Neuronal stem cell (in vitro differentiated cells): ENCODE measurements at regions not wholly inside any gene's neighbourhood (a gene's known extent, or its start where the extent isn't known, plus 50 kb on each side); places are given as distances from the start of the nearest gene placed in this dataset.
A peak's percentile ranks its signal among the peaks of the same experiment; 100 is the strongest.

Source experiments
- DNase-seq: peaks from one replicate; pipeline ENCODE4 v3.0.0-alpha.2; 2013; ENCODE audit warnings: low spot score
- H2AFZ ChIP-seq: one replicate; pipeline ENCODE4 v1.6.1; 2013; ENCODE audit warnings: mild to moderate bottlenecking, low read length, inconsistent platforms
- H2AK5ac ChIP-seq: 2 replicates; pipeline ENCODE4 v1.6.1; 2013; ENCODE audit warnings: low read depth, mild to moderate bottlenecking, inconsistent platforms, low read length, moderate library complexity, mixed read lengths
- H2BK120ac ChIP-seq: 2 replicates; pipeline ENCODE4 v1.6.1; 2013; ENCODE audit warnings: low read depth, mild to moderate bottlenecking, inconsistent platforms, low read length, moderate library complexity, mixed read lengths
- H2BK12ac ChIP-seq: one replicate; pipeline ENCODE4 v1.6.1; 2013; ENCODE audit warnings: low read length, inconsistent platforms
- H2BK15ac ChIP-seq: 2 replicates; pipeline ENCODE4 v1.6.1; 2013; ENCODE audit warnings: mild to moderate bottlenecking, low read length, inconsistent platforms, mixed read lengths
- H2BK5ac ChIP-seq: one replicate; pipeline ENCODE4 v1.6.1; 2013; ENCODE audit warnings: inconsistent platforms, mild to moderate bottlenecking, low read length, moderate library complexity
- H3K14ac ChIP-seq: one replicate; pipeline ENCODE4 v1.6.1; 2013; ENCODE audit warnings: low read length, inconsistent platforms
- H3K18ac ChIP-seq: 2 replicates; pipeline ENCODE4 v1.6.1; 2013; ENCODE audit warnings: low read length, inconsistent platforms
- H3K23ac ChIP-seq: 2 replicates; pipeline ENCODE4 v1.6.1; 2013; ENCODE audit warnings: low read depth, mild to moderate bottlenecking, mixed read lengths, low read length, inconsistent platforms; ENCODE audit not compliant: poor library complexity
- H3K27ac ChIP-seq: replicated peaks from 3 replicates; pipeline ENCODE4 v1.5.1; 2013; ENCODE audit warnings: low read length, inconsistent platforms
- H3K27me3 ChIP-seq, 3 experiments: 2 replicates each; pipeline ENCODE4 v1.6.1; 2013; ENCODE audit warnings: low read length in 3 of 3, mild to moderate bottlenecking in 2 of 3, inconsistent platforms in 1 of 3, low read depth in 1 of 3, mixed read lengths in 1 of 3, moderate library complexity in 1 of 3; ENCODE audit not compliant: control insufficient read depth in 3 of 3, insufficient read depth in 3 of 3
- H3K36me3 ChIP-seq, 2 donors: replicated peaks in 1 of 2; 2 replicates each; pipeline ENCODE4 v1.6.1; 2013; ENCODE audit warnings: low read length in 2 of 2; ENCODE audit not compliant: control insufficient read depth in 2 of 2, insufficient read depth in 2 of 2
- H3K4ac ChIP-seq: 2 replicates; pipeline ENCODE4 v1.6.1; 2013; ENCODE audit warnings: inconsistent platforms, mild to moderate bottlenecking, low read length, moderate library complexity
- H3K4me1 ChIP-seq, 2 donors: 1 replicate in 1 of 2; 2 replicates in 1 of 2; pipeline ENCODE4 v1.6.1; 2013; ENCODE audit warnings: low read length in 2 of 2, low read depth in 1 of 2; ENCODE audit not compliant: control insufficient read depth in 2 of 2, insufficient read depth in 1 of 2
- H3K4me2 ChIP-seq: one replicate; pipeline ENCODE4 v1.6.1; 2013; ENCODE audit warnings: mild to moderate bottlenecking, low read length, inconsistent platforms; ENCODE audit not compliant: insufficient read depth, poor library complexity, severe bottlenecking
- H3K4me3 ChIP-seq, 2 donors: 2 replicates each; pipeline ENCODE4 v1.5.1; 2013; ENCODE audit warnings: low read length in 2 of 2, mild to moderate bottlenecking in 2 of 2, inconsistent platforms in 1 of 2, moderate library complexity in 1 of 2
- H3K79me1 ChIP-seq: one replicate; pipeline ENCODE4 v1.6.1; 2013; ENCODE audit warnings: low read depth, mild to moderate bottlenecking, inconsistent platforms, low read length, moderate library complexity
- H3K9ac ChIP-seq: one replicate; pipeline ENCODE4 v1.6.1; 2013; ENCODE audit warnings: mild to moderate bottlenecking, low read depth, low read length, inconsistent platforms; ENCODE audit not compliant: poor library complexity
- H3K9me3 ChIP-seq, 2 donors: replicated peaks in 1 of 2; 2 replicates each; pipeline versions ENCODE3 to v1.6.1; 2013; ENCODE audit warnings: low read length in 2 of 2, mild to moderate bottlenecking in 2 of 2, inconsistent platforms in 1 of 2, low read depth in 1 of 2, mixed read lengths in 1 of 2, moderate library complexity in 1 of 2; ENCODE audit not compliant: control insufficient read depth in 2 of 2, insufficient read depth in 1 of 2
- H4K8ac ChIP-seq: one replicate; pipeline ENCODE4 v1.6.1; 2013; ENCODE audit warnings: low read depth, mild to moderate bottlenecking, inconsistent platforms, low read length, moderate library complexity
- H4K91ac ChIP-seq: one replicate; pipeline ENCODE4 v1.6.1; 2013; ENCODE audit warnings: low read length, low read depth, mild to moderate bottlenecking, inconsistent platforms; ENCODE audit not compliant: poor library complexity
- WGBS, 2 donors: extraction: QIAGEN DNeasy Blood & Tissue Kit; methylation state at CpG; one replicate each; pipeline ENCODE4 v1.1.7; 2013; ENCODE audit warnings: missing lambda C conversion rate in 2 of 2, mixed read lengths in 1 of 2; ENCODE audit not compliant: insufficient read length in 2 of 2, insufficient replicate concordance in 1 of 2; ENCODE audit errors: extremely low coverage in 2 of 2; 5-methylcytosine and 5-hydroxymethylcytosine counted together

DNA sequence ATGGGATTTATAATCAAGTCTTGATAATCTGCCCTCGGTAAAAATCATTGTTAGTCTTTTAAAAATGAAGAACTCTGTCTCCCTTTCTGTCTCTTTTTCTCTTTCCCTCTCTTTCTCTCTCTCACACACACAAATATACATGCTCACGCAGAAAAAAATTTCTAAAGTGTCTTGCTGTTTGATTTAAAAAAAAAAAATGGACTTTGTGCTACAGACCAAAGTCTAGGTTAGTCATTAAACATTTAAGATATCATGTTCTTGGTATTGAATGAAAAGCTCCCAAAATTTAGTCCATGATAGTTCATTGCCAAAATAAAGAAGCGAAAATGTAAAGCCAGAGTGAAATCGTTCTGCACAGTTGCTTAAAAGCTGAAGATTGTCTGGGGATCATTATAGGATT is 665.8 kb downstream of the SORCS1 start:
- H3K36me3 ChIP-seq: no peaks in the 10 kb centered on the region
- WGBS, 2 donors: no CpG with 5 or more reads among the region's 4 CpGs
- H2BK120ac ChIP-seq: no peak overlapping the region

DNA sequence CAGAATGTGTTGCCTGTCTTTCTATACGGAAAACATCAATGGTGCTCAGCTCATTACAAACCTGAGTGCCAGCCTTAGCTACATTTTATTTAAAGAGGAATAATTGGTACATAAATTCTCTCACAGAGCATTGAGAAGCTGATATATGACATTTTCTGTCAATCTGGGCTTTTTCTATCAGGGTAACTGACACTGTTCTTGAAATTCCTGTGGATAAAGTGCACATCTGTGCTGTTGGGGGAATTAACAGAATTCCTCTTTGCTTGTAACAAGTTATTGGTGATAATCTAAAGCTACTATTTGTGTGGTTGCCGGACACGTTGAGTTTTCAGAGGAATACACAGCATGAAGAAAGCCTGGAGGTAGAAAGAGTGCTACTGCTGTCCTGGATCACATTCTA is 668.6 kb downstream of the SORCS1 start:
- DNase-seq: no peak
- no peak overlapping the region for H3K27ac ChIP-seq

More for the DNA sequence above, 665.8 kb downstream of the SORCS1 start:
- no peak overlapping the region for H3K23ac ChIP-seq
- no peak overlapping the region for H3K27ac ChIP-seq
- no peak overlapping the region for H2BK15ac ChIP-seq
- no peak overlapping the region for H3K9ac ChIP-seq
- no peak overlapping the region for H2BK5ac ChIP-seq
- DNase-seq: no peak
- no peak overlapping the region for H2BK12ac ChIP-seq
- no peak overlapping the region for H3K4ac ChIP-seq
- no peaks in the 10 kb centered on the region for H3K27me3 ChIP-seq
- H2AK5ac ChIP-seq: no peak overlapping the region
- H4K8ac ChIP-seq: no peak overlapping the region
- H3K14ac ChIP-seq: no peak overlapping the region
- no peaks in the 10 kb centered on the region for H3K79me1 ChIP-seq
- H3K18ac ChIP-seq: no peak overlapping the region
- no peak overlapping the region for H3K4me3 ChIP-seq
- H3K4me2 ChIP-seq: no peak overlapping the region
- no peak overlapping the region for H4K91ac ChIP-seq
- H3K9me3 ChIP-seq: no peaks in the 10 kb centered on the region
- H2AFZ ChIP-seq: no peak overlapping the region
- H3K4me1 ChIP-seq: no peaks in the 10 kb centered on the region

DNA sequence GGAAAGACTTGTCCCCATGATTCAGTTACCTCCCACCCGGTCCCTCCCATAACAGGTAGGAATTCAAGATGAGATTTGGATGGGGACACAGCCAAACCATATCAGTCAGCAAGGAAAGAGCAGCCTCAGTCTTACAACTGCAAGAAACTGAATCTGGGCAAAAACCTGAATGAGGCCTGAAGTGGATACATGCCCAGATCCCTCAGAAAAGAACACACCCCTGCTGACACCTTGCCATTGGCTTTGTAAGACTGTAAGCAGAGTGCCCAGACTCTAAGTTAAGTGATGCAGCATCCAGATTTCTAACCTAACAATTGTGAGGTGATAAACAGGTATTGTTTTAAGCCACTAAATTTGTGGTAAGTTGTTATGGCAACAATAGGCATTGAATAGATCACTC is 670.8 kb downstream of the SORCS1 start:
- peaks cover 0 to 2% of the 10 kb centered on the region in 2 donors for H3K9me3 ChIP-seq
- no peak overlapping the region for H3K4me2 ChIP-seq
- peak overlapping the region; percentile 46 for H2AFZ ChIP-seq
- no CpG with 5 or more reads among the region's 1 CpG for WGBS, 2 donors
- H3K27me3 ChIP-seq: no peaks in the 10 kb centered on the region
- H3K14ac ChIP-seq: no peak overlapping the region
- H2AK5ac ChIP-seq: no peak overlapping the region
- no peak overlapping the region for H3K9ac ChIP-seq
- no peak for DNase-seq
- H3K36me3 ChIP-seq: no peaks in the 10 kb centered on the region
- no peak overlapping the region for H3K18ac ChIP-seq
- H3K27ac ChIP-seq: no peak overlapping the region
- peaks cover 0 to 2% of the 10 kb centered on the region in 2 donors for H3K4me1 ChIP-seq
- H2BK15ac ChIP-seq: no peak overlapping the region
- H3K4ac ChIP-seq: no peak overlapping the region
- H3K79me1 ChIP-seq: no peaks in the 10 kb centered on the region
- H4K91ac ChIP-seq: no peak overlapping the region
- H2BK120ac ChIP-seq: no peak overlapping the region
- H4K8ac ChIP-seq: no peak overlapping the region
- H2BK5ac ChIP-seq: no peak overlapping the region
- no peak overlapping the region for H3K23ac ChIP-seq
- H2BK12ac ChIP-seq: no peak overlapping the region
- no peak overlapping the region for H3K4me3 ChIP-seq

More for the DNA sequence above, 668.6 kb downstream of the SORCS1 start:
- no peak overlapping the region for H3K4me3 ChIP-seq
- peaks cover 0 to 2% of the 10 kb centered on the region in 2 donors for H3K4me1 ChIP-seq
- no peak overlapping the region for H2AFZ ChIP-seq
- H3K9me3 ChIP-seq: peaks cover 0 to 1% of the 10 kb centered on the region in 2 donors
- no peak overlapping the region for H2BK5ac ChIP-seq
- H4K91ac ChIP-seq: no peak overlapping the region
- H3K79me1 ChIP-seq: no peaks in the 10 kb centered on the region
- H3K18ac ChIP-seq: no peak overlapping the region
- H3K23ac ChIP-seq: no peak overlapping the region
- H3K4me2 ChIP-seq: no peak overlapping the region
- H3K4ac ChIP-seq: no peak overlapping the region
- H3K27me3 ChIP-seq: no peaks in the 10 kb centered on the region
- H3K9ac ChIP-seq: no peak overlapping the region
- no peak overlapping the region for H2AK5ac ChIP-seq
- no peak overlapping the region for H4K8ac ChIP-seq
- no peak overlapping the region for H2BK15ac ChIP-seq
- H3K36me3 ChIP-seq: no peaks in the 10 kb centered on the region
- no peak overlapping the region for H3K14ac ChIP-seq
- no CpG with 5 or more reads among the region's 3 CpGs for WGBS, 2 donors
- no peak overlapping the region for H2BK12ac ChIP-seq
- H2BK120ac ChIP-seq: no peak overlapping the region

DNA sequence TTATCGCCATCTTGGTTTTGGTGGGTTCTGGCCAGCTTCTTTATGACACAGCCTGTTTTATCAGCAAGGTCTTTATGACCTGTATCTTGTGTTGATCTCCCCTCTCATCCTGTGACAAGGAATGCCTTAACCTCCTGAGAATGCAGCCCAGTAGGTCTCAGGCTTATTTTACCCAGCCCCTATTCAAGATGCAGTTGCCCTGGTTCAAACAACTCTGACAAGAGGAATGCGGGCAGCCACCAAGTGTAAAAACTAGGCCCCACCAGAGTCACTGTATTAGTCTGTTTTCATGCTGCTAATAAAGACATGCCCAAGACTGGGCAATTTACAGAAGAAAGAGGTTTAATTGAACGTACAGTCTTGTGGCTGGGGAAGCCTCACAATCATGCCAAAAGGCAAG is 671.3 kb downstream of the SORCS1 start:
- H2BK120ac ChIP-seq: no peak overlapping the region
- no peaks in the 10 kb centered on the region for H3K27me3 ChIP-seq
- no peak overlapping the region for H2BK15ac ChIP-seq
- H3K27ac ChIP-seq: no peak overlapping the region
- no peak overlapping the region for H3K23ac ChIP-seq
- H3K4me2 ChIP-seq: no peak overlapping the region
- no peak for DNase-seq
- H2AFZ ChIP-seq: peak overlapping the region; percentile 46
- no peak overlapping the region for H3K9ac ChIP-seq
- no CpG with 5 or more reads among the region's 3 CpGs for WGBS, 2 donors
- no peaks in the 10 kb centered on the region for H3K36me3 ChIP-seq
- no peak overlapping the region for H4K91ac ChIP-seq
- peaks cover 0 to 2% of the 10 kb centered on the region in 2 donors for H3K9me3 ChIP-seq
- no peak overlapping the region for H3K18ac ChIP-seq
- H4K8ac ChIP-seq: no peak overlapping the region
- H3K14ac ChIP-seq: no peak overlapping the region
- H3K79me1 ChIP-seq: no peaks in the 10 kb centered on the region
- H2BK12ac ChIP-seq: no peak overlapping the region
- H3K4ac ChIP-seq: no peak overlapping the region
- no peak overlapping the region for H3K4me3 ChIP-seq
- H2AK5ac ChIP-seq: no peak overlapping the region
- H3K4me1 ChIP-seq: peaks cover 0 to 2% of the 10 kb centered on the region in 2 donors
- H2BK5ac ChIP-seq: no peak overlapping the region
